Hematopoietic multipotent progenitor cell (in vitro differentiated cells): ENCODE measurements at regions not wholly inside any gene's neighbourhood (a gene's known extent, or its start where the extent isn't known, plus 50 kb on each side); places are given as distances from the start of the nearest gene placed in this dataset.
"Not testable (repeated sequence)": the region's sequence is repeated elsewhere in the genome, so short reads cannot be mapped to it uniquely, and the experiment has no call there.

ENCODE experiments used
- DNase-seq, 3 donors: peaks; one replicate each; pipeline ENCODE4 v3.0.0-alpha.2; 2011 to 2015; ENCODE audit warnings: low read depth in 2 of 3, low spot score in 2 of 3

DNA sequence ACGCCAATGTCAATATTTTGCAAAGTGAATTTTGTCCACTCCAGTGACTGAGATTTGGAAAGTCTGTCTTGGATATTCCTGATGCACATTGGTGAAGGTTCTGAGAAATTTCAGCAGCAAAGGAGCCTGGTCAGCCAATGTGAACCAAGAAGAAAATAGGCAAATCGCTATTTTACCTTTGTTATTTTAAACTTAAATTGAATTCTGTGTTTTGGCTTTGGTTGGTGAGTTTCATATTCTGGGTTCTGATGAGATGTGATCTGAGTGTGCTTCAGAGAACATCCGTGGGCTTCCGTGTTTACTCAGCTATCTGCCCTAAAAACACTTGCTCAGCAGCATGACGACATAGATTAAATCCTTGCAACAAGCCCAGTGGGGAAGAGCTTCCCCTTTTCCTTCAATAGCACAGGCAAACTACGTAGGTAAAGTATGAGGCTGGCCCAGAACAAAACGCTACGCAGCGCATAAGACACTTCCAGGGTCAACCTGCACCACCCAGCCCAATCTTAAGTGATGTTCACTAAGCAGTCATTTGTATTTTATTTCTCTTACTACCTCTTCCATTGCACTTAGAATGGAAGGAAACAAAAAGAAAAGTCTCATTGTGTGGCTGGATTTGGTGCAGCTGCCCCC, 176.4 kb upstream of the KAZN start:
- DNase-seq, result no peak

DNA sequence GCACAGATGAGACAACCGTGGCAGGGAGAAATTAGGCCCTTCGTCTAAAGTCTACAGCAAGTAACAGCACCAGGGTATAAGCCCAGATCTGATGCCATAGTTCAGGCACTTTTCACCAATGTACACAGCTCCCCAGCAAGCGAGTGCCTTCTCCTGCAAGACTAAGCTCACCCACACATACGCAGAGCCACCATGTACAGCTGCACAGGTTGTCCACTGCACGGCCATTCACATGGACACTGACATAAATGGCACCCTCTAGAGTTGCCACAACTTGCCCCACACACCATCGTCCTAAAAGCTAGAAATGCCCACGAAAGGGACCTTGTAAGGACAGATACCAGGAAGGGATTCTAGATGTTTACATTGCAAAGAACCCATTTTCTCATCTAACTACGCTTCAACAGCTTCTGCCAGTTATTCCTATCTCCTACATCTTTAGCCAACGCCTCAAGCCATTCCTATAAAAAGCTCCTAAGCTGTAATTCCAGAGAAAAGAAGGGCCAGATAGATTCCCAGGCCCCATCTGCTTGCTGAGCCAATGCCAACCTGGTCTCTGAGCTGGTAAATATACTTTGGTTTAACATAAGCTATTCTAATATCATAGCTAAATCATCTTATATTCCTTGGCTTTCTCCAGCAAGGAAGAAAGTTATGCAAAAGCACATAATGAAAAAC, 174.0 kb upstream of the KAZN start:
- DNase-seq, result no peak

DNA sequence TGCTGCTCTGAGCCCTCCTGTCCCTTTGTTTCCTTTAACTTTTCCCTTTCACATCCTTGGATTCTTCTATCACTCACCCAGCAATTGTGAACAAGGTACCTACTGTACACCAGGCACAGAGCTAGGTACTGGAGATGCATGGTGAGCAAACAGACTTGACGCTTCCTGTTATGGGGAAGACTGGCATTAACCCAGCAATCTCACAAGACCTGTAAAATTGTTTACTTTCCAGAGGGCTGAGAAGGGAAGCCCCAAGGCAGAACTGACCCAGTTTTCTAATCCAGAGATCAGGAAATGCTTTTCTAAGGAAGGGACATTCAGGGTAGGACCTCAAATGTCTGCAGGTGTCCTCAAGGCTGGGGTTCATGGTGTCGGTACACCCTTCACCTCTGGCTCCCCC, 171.6 kb upstream of the KAZN start:
- DNase-seq, result no peak

DNA sequence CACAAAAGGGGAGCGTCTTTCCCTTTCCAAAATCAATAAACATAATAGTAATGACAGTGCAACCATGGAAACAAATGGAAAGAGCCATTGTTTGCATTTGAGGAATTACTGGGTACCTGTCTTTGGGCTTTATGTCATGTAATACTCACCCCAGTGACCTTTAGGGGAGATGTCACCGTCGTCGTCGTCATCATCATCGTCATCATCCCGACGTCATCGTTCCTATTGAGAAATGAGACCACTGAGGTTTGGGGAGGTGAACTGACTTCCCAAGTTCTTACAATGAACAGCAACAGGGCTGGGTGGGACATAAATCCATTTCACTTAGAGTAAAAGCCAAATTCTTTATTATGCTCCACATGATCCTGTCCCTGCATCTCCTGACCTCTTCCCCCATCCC, 168.9 kb upstream of the KAZN start:
- DNase-seq, result no peak

DNA sequence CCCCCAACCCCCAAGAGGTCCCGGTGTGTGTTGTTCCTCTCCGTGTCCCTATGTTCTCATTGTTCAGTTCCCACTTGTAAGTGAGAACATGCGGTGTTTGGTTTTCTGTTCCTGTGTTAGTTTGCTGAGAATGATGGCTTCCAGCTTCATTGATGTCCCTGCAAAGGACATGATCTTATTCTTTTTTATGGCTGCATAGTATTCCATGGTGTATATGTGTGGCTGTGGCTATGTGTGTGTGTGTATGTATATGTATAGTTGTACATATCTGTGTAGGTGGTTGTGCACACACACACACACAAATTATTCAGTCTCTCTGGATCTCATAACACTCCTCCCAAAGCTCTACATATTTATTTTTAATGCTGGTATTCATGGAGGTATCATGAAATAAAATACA, 165.8 kb upstream of the KAZN start:
- not testable (repeated sequence) for DNase-seq

DNA sequence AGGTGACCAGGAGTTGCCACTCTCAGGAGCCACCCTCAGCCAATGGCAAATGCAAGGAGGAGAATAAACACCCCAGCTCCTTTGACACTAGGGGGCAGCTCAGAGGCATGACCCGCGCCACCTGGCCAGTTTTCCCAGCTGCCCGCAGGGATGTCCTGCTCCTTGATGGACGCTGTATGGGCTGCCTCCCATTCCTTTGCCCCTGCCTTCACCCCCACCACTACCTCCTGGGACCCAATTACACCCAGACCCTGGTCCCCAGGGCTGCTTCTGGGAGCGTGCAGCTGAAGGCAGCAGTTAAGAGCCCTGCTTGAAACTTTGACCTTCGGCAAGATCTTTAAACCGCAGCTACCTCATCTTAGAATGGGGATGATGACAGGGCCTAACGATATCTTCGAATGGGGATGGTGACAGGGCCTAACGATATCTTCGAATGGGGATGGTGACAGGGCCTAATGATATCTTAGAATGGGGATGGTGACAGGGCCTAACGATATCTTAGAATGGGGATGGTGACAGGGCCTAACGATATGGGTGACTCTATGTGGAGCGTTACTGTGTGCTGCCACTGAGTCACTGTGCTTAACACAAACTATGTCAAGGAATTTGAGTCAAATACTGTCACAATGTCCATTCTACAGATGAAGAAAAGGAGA, 163.0 kb upstream of the KAZN start:
- DNase-seq, result no peak

DNA sequence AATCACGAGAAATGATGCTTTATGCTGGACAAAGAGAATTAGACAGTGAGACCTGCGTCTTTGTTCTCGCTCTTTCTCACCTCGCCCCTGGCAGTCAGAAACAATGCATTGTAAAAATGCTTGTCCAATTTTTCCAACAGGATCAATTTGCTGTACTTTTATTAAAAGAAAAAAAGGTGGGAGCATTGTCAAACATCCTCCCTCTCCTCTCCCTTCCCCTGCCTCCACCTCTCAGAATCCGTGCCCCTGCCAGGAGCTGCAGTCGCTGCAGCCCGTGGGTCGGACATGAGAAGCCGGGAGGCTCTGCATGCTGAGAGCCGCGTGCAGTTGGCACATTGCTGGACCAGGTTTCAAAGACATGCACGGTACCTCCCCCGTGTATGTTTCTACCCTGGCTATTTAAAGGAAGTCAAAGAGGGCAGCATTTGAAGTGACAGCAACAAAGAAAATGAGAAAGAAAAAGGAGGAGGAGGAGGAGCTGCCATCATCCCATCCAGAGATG, 161.0 kb upstream of the KAZN start:
- no peak for DNase-seq

DNA sequence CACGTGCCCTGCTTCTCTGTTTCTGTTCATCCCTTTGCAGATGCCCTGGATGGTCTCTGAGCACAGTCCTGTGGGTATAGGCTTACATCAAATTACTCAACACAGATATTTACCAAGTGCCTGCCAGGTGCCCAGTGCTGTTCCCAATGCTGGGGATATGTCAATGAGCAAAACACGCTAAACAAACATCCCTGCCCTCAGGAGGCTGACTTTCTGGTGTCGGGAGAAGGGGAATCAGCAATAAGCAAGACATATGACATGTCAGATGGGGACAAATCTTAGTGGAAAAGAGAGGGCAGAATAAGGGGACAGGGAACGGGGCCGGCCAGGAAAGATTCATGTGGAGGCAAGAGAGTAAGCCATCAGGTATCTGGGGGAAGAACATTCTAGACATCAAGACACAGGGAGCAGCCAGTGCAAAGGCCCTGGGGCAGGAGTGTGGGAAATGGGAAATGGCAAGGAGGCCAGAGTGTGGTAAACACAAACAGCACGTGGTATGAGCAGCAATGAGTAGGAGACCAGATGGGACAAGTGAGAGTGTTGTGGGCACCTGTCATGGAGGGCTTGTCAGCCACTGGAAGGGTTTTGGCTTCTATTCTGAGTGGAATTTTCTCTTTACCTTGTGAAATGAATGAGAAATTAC, 160.2 kb upstream of the KAZN start:
- DNase-seq, result no peak

DNA sequence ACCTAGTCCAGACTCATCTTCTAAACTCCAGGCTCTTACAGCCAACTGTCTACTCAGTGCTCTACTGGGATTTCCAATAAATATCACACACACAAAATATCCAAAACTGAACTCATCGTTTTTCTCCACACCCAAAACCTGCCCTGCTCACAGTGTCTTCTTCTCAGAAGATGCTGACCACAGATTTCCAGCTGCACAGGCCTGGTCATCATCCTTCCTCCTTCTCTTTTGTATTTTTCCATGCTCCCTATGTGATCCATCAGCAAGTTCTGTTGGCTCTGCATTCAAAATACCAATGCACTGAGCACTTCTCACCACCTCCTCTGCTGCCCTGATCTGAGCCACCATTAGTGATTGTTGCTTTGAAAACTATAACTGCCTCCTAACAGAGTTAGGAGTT, 159.5 kb upstream of the KAZN start:
- DNase-seq, result no peak

DNA sequence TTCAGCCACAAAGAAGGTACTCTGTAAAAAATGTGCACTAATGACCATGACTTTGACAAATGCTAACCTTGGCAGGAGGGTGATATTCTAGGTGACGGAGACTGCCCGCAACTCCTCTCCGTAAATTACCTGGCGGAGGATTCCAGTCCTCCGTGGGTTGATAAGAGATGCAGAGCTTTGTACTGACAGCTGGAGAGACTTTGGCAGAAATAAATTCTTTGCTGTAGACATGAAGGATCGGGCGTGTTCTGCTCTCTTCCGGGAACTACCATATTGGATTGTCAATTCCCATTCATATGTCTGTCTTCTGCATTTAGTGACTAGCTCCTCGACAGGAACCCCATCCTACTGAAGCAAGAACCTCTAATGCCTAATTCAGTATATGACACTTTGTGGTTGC, 158.3 kb upstream of the KAZN start:
- no peak for DNase-seq

DNA sequence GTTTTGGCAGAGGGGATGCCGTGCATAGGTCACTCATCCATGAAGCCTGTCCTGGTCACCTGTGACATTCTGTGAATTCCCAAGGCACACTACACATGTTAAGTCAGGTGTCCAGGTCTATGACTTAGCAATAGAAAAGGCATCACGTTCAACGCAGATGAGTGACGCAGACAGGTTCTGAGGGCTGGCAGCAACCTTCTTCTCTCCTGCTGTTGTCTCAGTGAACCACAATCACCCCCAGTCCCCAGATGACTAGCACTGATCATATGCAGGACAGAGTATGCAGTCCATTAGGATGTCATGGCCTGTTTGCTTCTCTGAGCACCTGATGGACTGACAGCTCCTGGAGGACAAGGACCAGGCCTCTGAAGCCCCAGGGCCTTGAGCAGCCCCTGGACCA, 157.8 kb upstream of the KAZN start:
- no peak for DNase-seq

DNA sequence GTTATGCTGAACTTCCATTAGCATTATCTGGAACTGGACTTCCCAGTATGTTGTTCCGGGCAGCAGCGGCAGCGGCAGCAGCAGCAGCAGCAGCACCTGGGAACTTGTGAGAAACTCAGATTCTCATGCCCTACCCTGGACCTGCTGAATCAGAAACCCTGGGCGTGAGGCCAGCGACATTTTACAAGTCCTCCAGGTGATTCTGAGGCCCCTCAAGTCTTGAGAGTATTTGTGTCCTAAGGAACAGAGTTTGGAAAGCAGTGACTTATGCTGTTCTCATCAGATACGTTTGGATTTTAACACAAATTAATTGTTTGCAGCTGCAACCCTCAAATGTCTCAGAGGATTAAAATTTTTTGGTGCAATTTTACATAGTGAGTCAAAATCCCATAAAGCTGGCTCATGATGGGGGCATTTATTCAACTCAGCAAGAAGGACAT, 157.2 kb upstream of the KAZN start:
- no peak for DNase-seq

DNA sequence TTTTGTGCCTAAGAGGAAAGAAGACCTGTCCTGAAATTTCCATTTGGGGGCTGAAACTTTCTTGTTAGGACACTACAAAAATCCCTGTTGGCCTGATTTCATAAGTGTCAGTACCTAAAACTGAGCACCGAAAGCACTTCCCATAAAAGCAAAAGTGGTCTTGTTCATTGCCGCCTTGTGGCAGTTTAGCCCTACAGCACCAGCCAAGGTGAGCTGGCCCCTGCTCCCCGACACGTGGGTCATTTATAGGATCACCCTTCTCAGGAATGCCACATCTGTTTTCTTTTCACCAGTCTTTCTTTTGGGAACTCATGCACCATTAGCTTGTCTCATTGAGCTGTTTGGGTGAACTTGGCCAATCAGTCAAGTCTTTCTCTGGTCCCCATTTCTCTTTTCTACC, 155.8 kb upstream of the KAZN start:
- no peak for DNase-seq

DNA sequence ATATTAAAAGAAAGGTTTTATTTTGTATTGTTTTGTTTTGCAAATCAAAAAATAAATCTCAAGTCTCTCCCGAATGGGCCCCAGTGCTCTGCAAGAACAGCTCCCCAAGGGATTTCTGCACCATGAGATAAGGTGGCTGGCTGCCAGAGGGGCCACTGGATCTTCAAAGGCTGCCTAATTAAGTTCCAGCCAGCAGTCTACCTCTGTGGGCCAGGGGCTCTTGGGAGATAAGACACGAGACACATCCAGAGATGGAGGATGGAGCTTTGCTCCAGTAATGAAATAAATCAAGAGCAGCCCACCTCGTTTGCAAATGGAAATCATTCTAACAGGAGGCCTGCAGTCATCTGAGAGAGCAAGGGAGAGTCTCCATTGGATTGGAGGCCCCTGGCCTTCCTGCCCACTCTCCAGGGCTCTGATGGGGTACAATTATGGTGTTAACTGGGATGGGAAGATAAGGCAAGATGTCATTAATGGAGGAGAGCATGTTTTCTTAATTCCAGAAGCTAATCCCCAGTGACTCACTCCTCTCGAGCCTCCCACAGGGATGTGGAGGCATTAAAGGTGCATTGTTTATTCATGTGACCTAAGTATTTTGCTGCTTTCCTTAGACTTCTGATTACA, 155.2 kb upstream of the KAZN start:
- DNase-seq, result no peak

DNA sequence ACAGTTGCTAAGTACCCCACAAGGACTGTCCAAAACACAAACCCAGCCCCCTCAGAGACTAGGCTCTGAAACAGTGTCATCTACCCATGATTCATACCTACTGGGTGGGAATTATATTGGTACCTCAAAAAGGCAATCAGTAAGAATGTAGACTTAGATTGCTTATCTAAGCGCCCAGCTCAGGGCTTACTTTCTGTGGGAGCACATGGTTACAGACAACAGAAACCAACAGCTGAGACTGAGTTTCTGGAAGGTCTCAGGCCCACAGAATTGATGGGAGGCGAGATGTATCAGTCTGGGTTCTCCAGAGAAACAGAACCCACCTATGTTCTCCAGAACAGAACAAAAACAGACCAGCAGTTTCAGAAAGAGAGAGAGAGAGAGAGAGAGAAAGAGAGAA, 147.3 kb upstream of the KAZN start:
- DNase-seq, result no peak

DNA sequence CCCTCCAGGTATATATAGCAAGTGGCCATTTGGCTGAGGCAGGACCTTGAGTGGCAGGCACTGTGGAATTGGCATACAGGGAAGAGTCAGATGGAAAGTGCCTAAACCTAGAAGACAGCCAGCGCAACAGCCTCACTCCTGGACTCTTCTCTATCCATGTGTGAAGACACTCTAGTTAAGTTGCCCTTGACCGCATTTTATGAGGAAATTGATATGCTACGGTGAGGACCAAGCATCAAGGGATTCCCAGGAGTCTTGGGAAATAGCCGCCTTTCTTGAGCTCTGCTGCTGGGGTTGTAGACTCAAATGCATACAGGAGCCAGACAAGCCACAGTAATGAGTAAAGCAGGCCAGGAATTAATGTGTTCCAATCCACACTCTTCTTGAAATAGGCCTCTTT, 145.9 kb upstream of the KAZN start:
- DNase-seq, result no peak

DNA sequence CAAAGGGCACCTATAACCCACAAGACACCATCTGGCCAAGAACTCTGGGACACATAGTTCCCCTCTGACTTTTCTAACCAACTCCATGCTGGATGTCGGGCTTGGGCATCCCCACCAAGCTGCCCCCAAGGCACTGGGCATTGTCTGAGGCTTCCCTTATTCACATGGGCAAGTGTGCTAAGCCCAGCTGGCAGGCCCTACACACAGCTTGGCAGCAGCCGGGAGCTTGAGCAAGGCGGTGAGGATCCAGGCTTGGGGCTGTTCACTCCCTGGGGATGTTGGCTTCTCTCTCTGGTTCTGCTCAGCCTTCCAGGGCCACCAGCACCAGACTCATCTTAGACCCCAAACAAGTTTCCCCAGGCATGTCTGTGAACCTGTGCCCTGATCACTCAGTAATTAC, 138.3 kb upstream of the KAZN start:
- no peak for DNase-seq

DNA sequence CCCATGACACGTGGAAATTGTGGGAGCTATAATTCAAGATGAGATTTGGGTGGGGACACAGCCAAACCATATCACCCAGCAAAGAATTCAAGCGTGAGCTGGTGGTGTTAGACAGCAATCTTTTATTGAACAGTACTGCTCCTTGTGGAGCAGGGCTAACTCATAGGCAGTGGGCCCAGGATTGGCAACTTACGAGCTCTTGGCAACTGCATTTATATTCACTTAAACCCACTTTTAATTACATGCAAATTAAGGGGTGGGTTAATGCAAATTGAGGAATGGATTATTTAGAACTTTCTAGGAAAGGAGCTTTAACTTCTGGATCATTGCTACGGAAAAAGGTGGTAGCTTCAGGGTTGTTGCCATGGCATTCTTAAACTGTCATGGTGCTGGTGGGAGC, 135.6 kb upstream of the KAZN start:
- DNase-seq, result no peak

DNA sequence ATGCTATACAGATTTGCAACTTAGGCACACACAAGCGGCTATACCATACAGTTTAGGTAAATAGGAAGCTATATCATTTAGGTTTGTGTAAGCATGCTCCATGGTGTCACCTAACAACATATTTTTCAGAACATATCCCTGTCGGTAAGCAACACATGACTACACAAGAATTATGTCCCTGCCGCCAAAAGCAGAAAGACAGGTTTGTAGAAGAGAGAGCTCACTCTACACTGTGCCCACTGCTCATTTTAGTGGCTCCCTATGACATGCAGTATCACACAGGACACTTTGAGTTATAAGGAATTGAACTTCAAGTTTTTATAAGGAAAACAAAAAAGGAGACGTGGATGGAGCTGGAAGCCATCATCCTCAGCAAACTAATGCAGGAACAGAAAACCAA, 132.5 kb upstream of the KAZN start:
- DNase-seq, result no peak

DNA sequence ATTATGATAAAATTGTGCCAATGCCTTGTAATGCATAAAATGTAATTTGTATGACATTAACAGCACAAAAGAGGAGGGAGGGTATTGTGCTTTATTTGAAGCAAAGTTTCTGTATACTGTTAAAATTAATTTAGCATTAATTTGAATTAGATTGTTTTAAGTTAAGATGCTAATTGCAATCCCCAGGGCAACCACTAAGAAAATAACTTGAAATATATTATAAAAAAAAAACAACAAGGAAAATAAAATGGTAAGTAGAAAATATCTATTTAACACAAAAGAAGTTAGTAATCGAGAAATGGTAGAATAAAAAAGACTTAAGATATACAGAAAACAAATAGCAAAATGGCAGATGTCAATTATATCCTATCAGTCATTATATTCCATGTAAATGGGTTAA, 131.4 kb upstream of the KAZN start:
- DNase-seq, result no peak

DNA sequence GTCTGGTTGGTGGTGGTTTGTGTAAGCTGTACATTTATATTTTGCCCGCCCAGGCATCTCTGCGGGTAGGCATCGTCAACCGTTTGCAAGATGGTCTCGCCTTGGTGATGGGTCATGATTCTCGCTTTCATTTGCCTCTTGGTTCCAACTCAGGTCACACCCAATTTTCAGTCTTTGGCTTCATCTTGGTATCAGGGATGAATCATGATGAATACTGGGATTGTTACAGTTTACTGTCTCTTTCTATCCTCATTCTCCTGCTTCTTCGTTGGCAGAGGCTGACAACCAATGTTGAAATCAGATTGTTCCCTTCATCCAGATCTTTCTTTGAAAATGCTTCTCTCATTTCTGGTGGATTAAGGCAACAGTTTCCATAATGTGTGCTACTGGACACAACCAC, 129.7 kb upstream of the KAZN start:
- DNase-seq, result no peak
